ENCODE measurements at regions not wholly inside any gene's neighbourhood (a gene's known extent, or its start where the extent isn't known, plus 50 kb on each side); places are given as distances from the start of the nearest gene placed in this dataset.

GRCh38 chr6:97449444-97449966, 166.5 kb upstream of the MMS22L start:
- WGBS, 4 donors, result 66 to 72% (median 66%) methylated on average over 2 of the region's 2 CpGs
- intact Hi-C loops (cut with DNase I), result no loop called here
- Histone ChIP-seq H3K27me3 (no peaks in the 10 kb centered on the region), H3K9me3 (no peaks in the 10 kb centered on the region), H3K4me1 (no peaks in the 10 kb centered on the region), H3K4me3 (no peak overlapping the region), H3K36me3 (no peaks in the 10 kb centered on the region), H3K27ac (no peak overlapping the region)
- DNase-seq (no peak), ATAC-seq (no peak)
- no peak for TF ChIP-seq POLR2A (IDR thresholded peaks at IDR 0.05)
- no peak for TF ChIP-seq CTCF (IDR thresholded peaks at IDR 0.05)

DNA sequence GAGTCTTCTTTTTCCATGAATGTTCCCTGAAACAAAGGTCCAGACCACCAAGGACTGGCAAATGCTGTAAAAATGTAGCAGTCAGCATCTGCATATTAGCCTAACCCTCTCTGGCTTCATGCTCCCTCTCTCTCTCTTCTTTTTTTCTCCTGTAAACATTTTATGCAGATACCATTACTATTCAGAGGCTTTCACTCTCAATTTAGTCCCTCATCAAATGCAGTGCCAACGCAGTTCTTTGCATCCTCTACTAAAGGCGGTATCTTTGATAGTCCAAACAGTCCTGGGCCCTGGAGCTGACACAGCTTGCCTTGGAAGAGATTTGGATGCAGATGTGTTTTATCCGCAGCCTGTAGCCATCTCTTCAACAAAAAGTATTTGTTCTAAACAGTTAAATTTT, 167.1 kb upstream of the MMS22L start:
- DNase-seq (no peak), ATAC-seq (no peak)
- intact Hi-C loops (cut with DNase I), result no loop called here
- WGBS, 4 donors, result 83 to 89% (median 84%) methylated on average over 3 of the region's 3 CpGs
- Histone ChIP-seq H3K27ac (no peak overlapping the region), H3K27me3 (no peaks in the 10 kb centered on the region), H3K4me1 (no peaks in the 10 kb centered on the region), H3K36me3 (no peaks in the 10 kb centered on the region), H3K9me3 (no peaks in the 10 kb centered on the region), H3K4me3 (no peak overlapping the region)
- no peak for TF ChIP-seq CTCF (IDR thresholded peaks at IDR 0.05)
- TF ChIP-seq POLR2A (IDR thresholded peaks at IDR 0.05), result no peak

DNA sequence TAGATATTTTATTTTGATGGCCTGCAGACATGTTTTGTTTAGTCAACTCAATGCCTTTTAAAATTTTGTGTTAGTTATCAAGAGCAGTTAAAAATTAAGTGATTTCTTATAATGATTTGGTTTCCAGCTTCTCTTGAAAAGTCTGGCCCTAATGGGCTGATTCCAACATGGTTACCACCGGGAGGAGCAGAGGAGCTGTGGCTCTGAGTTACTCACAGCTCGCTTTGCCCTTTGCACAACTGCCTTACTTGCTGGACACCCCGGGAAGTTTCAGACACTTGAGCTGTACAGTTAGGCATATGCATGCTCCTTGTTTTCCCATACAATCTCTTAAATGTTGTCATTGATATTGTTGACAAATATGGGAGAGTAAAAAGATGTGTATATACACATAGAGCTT, 173.1 kb upstream of the MMS22L start:
- DNase-seq, result no peak
- TF ChIP-seq CTCF (IDR thresholded peaks at IDR 0.05) (no peak), POLR2A (IDR thresholded peaks at IDR 0.05) (no peak)
- Histone ChIP-seq H3K9me3 (no peaks in the 10 kb centered on the region), H3K4me1 (no peaks in the 10 kb centered on the region), H3K4me3 (no peak overlapping the region), H3K27ac (no peak overlapping the region), H3K36me3 (no peaks in the 10 kb centered on the region), H3K27me3 (peaks cover 0 to 6% (median 0%) of the 10 kb centered on the region in 9 donors)
- intact Hi-C loops (cut with DNase I), result no loop called here
- WGBS, 4 donors, result 52 to 66% (median 58%) methylated on average over 3 of the region's 3 CpGs
- ATAC-seq, result no peak

DNA sequence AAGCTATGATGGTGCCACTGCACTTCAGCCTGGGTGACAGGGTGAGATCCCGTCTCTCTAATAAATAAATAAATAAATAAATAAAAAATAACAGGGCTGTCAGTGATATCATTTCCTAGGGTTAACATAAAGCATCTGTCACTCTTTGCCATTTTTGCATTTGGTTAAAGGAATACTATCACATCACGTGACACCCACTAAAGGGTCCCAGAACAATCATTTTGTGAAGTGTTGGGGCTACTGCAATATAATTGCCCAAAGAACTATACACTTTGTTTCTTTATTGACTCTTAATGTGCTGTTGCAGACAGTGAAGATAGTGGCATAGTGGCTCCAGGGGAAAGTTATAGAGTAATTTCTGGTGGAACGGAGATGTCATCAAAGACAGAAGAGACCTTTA, 176.5 kb upstream of the MMS22L start:
- H3K9me3 ChIP-seq, result no peaks in the 10 kb centered on the region
- no peak for ATAC-seq
- H3K36me3 ChIP-seq, result no peaks in the 10 kb centered on the region
- H3K4me1 ChIP-seq, result no peaks in the 10 kb centered on the region
- no peak for DNase-seq
- H3K27ac ChIP-seq, result no peak overlapping the region
- peaks cover 0 to 6% (median 0%) of the 10 kb centered on the region in 9 donors for H3K27me3 ChIP-seq
- WGBS, 4 donors, result 77 to 84% (median 79%) methylated on average over 3 of the region's 3 CpGs
- H3K4me3 ChIP-seq, result no peak overlapping the region
- no peak for TF ChIP-seq CTCF (IDR thresholded peaks at IDR 0.05)
- TF ChIP-seq POLR2A (IDR thresholded peaks at IDR 0.05), result no peak
- intact Hi-C loops (cut with DNase I), result no loop called here
